Activated naive CD8-positive, alpha-beta T cell treated with anti-CD3 and anti-CD28 coated beads, Interleukin-2, amount 10 ng/mL, durations not matched to agents 7 days and 5 days (primary cell): ENCODE measurements at regions not wholly inside any gene's neighbourhood (a gene's known extent, or its start where the extent isn't known, plus 50 kb on each side); places are given as distances from the start of the nearest gene placed in this dataset.

ENCODE experiments used
- ATAC-seq: fragments of 150-1000 bp; cut with Tn5 transposase; one replicate; pipeline ENCODE4 v1.10.0; 2021; ENCODE audit warnings: low read depth, moderate library complexity
- POLR2A ChIA-PET: fragments of 350-600 bp; sonication (Branson Sonifier 250); formaldehyde crosslinking; loops from one replicate; lab custom pipeline; 2021; ENCODE audit warnings: antibody characterized with exemption; lab: Charles Lee
- DNase-seq: peaks from one replicate; pipeline ENCODE4 v3.0.0; 2021
- H3K27ac Mint-ChIP-seq: one replicate; pipeline ENCODE4 v1.8.0; 2022; ENCODE audit warnings: mild to moderate bottlenecking, mixed read lengths
- H3K27me3 Mint-ChIP-seq: one replicate; pipeline ENCODE4 v1.8.0; 2022; ENCODE audit warnings: mild to moderate bottlenecking, moderate library complexity, mixed read lengths
- H3K36me3 Mint-ChIP-seq: one replicate; pipeline ENCODE4 v1.8.0; 2021; ENCODE audit warnings: mild to moderate bottlenecking, mixed read lengths
- H3K4me1 Mint-ChIP-seq: one replicate; pipeline ENCODE4 v1.8.0; 2021; ENCODE audit warnings: mixed read lengths
- H3K4me3 Mint-ChIP-seq: one replicate; pipeline ENCODE4 v1.8.0; 2022; ENCODE audit warnings: mild to moderate bottlenecking, moderate library complexity, mixed read lengths
- H3K9me3 Mint-ChIP-seq: one replicate; pipeline ENCODE4 v1.8.0; 2021; ENCODE audit warnings: mixed read lengths

GRCh38 chr2:191758518-191759507 lies 80.9 kb downstream of the NABP1 start:
- H3K4me3 Mint-ChIP-seq, result peak overlapping the region; percentile 12
- peaks cover 4% of the 10 kb centered on the region for H3K4me1 Mint-ChIP-seq
- ATAC-seq (peak; percentile 97), DNase-seq (peak; percentile 35)
- H3K27ac Mint-ChIP-seq, result no peak overlapping the region
- H3K9me3 Mint-ChIP-seq, result no peaks in the 10 kb centered on the region
- H3K27me3 Mint-ChIP-seq, result peaks cover 17% of the 10 kb centered on the region
- no peaks in the 10 kb centered on the region for H3K36me3 Mint-ChIP-seq
- POLR2A ChIA-PET, result no interaction called here

GRCh38 chr2:191759680-191760079 lies 81.7 kb downstream of the NABP1 start:
- Mint-ChIP-seq H3K9me3 (no peaks in the 10 kb centered on the region), H3K4me3 (no peak overlapping the region)
- DNase-seq, result no peak

GRCh38 chr2:191760655-191761262 lies 82.8 kb downstream of the NABP1 start:
- DNase-seq (no peak), ATAC-seq (no peak)
- no peak overlapping the region for H3K27ac Mint-ChIP-seq
- POLR2A ChIA-PET, result no interaction called here
- no peak overlapping the region for H3K4me3 Mint-ChIP-seq
- no peaks in the 10 kb centered on the region for H3K36me3 Mint-ChIP-seq
- H3K4me1 Mint-ChIP-seq, result peaks cover 4% of the 10 kb centered on the region
- no peaks in the 10 kb centered on the region for H3K9me3 Mint-ChIP-seq
- peaks cover 16% of the 10 kb centered on the region for H3K27me3 Mint-ChIP-seq

More at GRCh38 chr2:191759680-191760079, 81.7 kb downstream of the NABP1 start:
- H3K4me1 Mint-ChIP-seq, result peaks cover 4% of the 10 kb centered on the region
- POLR2A ChIA-PET, result no interaction called here
- H3K27ac Mint-ChIP-seq, result no peak overlapping the region
- peaks cover 16% of the 10 kb centered on the region for H3K27me3 Mint-ChIP-seq
- H3K36me3 Mint-ChIP-seq, result no peaks in the 10 kb centered on the region
- no peak for ATAC-seq

GRCh38 chr2:191773136-191773535 lies 73.8 kb downstream of the CAVIN2 start:
- H3K27me3 Mint-ChIP-seq, result no peaks in the 10 kb centered on the region
- no peak for ATAC-seq
- H3K4me1 Mint-ChIP-seq, result no peaks in the 10 kb centered on the region
- no peak for DNase-seq
- peaks cover 2% of the 10 kb centered on the region for H3K9me3 Mint-ChIP-seq
- H3K27ac Mint-ChIP-seq, result no peak overlapping the region
- H3K36me3 Mint-ChIP-seq, result no peaks in the 10 kb centered on the region
- H3K4me3 Mint-ChIP-seq, result no peak overlapping the region
- POLR2A ChIA-PET, result no interaction called here

- Mint-ChIP-seq H3K27me3 (no peaks in the 10 kb centered on the region), H3K9me3 (peaks cover 2% of the 10 kb centered on the region), H3K4me1 (no peaks in the 10 kb centered on the region), H3K27ac (no peak overlapping the region), H3K4me3 (no peak overlapping the region), H3K36me3 (no peaks in the 10 kb centered on the region)
- DNase-seq (no peak), ATAC-seq (no peak)
- POLR2A ChIA-PET, result no interaction called here
Measured at GRCh38 chr2:191777351-191777750, 69.5 kb downstream of the CAVIN2 start.

- Mint-ChIP-seq H3K4me3 (no peak overlapping the region), H3K27me3 (no peaks in the 10 kb centered on the region)
Measured at GRCh38 chr2:191778041-191778440, 68.8 kb downstream of the CAVIN2 start.

GRCh38 chr2:191782351-191782750 lies 64.5 kb downstream of the CAVIN2 start:
- POLR2A ChIA-PET, result no interaction called here
- peaks cover 4% of the 10 kb centered on the region for H3K4me1 Mint-ChIP-seq
- DNase-seq, result no peak
- no peak for ATAC-seq
- no peaks in the 10 kb centered on the region for H3K9me3 Mint-ChIP-seq
- no peaks in the 10 kb centered on the region for H3K36me3 Mint-ChIP-seq
- H3K27ac Mint-ChIP-seq, result no peak overlapping the region
- peaks cover 9% of the 10 kb centered on the region for H3K27me3 Mint-ChIP-seq
- H3K4me3 Mint-ChIP-seq, result no peak overlapping the region

More at GRCh38 chr2:191778041-191778440, 68.8 kb downstream of the CAVIN2 start:
- H3K9me3 Mint-ChIP-seq, result peaks cover 2% of the 10 kb centered on the region
- no peak for ATAC-seq
- H3K27ac Mint-ChIP-seq, result no peak overlapping the region
- POLR2A ChIA-PET, result no interaction called here
- DNase-seq, result no peak
- no peaks in the 10 kb centered on the region for H3K36me3 Mint-ChIP-seq
- H3K4me1 Mint-ChIP-seq, result no peaks in the 10 kb centered on the region

- POLR2A ChIA-PET, result no interaction called here
- H3K36me3 Mint-ChIP-seq, result no peaks in the 10 kb centered on the region
- peaks cover 4% of the 10 kb centered on the region for H3K4me1 Mint-ChIP-seq
- no peak overlapping the region for H3K4me3 Mint-ChIP-seq
- H3K27me3 Mint-ChIP-seq, result peaks cover 19% of the 10 kb centered on the region
- no peaks in the 10 kb centered on the region for H3K9me3 Mint-ChIP-seq
- H3K27ac Mint-ChIP-seq, result no peak overlapping the region
- DNase-seq, result no peak
- ATAC-seq, result no peak
Measured at GRCh38 chr2:191783416-191783815, 63.5 kb downstream of the CAVIN2 start.
